NOMO-1 treated with DMSO at 0.1 percent for 48 hours (cell line): ENCODE measurements at regions not wholly inside any gene's neighbourhood (a gene's known extent, or its start where the extent isn't known, plus 50 kb on each side); places are given as distances from the start of the nearest gene placed in this dataset.
"Not testable (repeated sequence)": the region's sequence is repeated elsewhere in the genome, so short reads cannot be mapped to it uniquely, and the experiment has no call there.

Experiments
- DNase-seq: peaks from one replicate; lab custom pipeline; 2025; ENCODE audit not compliant: unreplicated experiment; lab: John Stamatoyannopoulos, UW

DNA sequence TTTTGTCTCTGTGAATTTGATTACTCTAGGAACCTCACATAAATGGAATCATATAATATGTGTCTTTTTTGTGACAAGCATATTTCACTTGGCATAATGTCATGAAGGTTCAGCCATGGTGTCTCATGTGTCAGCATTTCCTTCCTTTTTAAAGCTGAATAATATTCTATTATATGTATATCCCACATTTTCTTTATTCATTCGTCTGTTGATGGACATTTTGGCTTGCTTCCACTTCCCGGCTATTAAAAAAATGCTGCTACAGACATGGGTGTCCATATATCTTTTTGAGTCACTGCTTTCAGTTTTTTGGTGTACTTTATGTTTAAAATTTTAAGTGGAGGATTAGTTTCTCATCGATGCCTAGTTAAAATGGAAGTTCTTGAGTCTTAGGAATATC lies 59.8 kb upstream of the C5orf63 start:
- DNase-seq = no peak

DNA sequence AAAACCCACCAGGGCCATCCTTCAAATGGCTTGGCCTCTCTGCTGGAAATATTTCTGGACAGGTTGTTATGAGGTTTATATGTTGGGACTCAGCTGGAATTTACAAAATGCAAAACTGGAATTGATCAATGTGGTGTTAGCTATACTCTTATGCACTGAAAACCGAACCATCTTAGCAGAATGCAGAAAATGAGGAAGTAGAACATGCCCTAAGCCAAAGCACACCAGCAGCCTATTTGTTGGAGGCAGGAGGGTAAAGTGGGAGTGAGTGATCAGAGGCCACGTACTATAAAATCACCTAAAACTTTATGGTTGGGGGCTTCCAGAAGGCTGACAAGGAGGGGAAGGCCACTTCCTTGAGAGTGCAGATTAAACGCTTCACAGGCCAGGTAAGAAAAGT lies 63.6 kb upstream of the C5orf63 start:
- peak; percentile 6 for DNase-seq

DNA sequence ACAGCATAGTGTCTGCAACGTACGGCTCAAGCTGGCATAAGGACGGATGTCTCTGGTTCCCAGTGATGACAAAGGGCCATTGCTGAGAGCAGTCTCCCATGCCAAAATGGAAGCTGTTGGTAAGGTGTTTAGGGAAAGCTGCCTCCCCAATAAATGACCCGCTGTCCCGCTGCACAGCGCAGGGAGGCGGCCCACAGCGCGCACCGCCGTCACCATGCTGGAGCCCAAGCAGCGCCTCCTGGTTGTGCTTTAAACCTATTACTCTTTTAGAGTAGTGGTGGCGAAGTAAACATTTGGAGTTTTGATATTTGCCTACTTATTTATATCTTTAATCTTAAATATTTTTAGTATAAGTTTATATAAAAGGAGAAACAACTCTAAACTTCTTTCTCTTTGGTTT lies 70.4 kb upstream of the C5orf63 start:
- no peak for DNase-seq

DNA sequence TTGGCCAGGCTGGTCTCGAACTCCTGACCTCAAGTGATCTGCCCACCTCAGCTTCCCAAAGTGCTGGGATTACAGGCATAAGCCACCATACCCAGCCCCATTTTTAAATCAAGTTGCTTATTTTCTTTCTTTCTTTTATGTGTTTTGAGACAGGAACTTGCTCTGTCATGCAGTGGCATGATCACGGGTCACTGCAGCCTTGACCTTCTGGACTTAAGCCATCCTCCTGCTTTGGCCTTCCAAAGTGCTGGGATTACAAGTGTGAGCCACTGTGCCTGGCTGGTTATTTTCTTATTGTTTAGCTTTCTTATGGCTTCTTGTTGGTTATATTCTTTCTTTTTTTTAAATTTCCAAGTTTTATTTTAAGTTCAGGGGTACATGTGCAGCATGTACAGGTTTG lies 79.7 kb upstream of the C5orf63 start:
- DNase-seq = no peak

DNA sequence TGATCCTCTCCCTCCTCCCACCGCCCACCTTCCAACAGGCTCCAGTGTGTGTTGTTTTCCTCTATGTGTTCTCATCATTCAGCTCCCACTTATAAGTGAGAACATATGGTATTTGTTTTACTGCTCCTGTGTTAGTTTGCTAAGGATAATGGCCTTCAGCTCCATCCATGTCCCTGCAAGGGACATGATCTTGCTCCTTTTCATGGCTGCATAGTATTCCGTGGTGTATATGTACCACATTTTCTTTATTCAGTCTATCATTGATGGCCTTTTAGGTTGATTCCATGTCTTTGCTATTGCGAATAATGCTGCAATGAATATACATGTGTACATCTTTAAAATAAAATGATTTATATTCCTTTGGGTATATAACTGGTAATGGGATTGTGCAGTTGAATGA lies 80.2 kb upstream of the C5orf63 start:
- no peak for DNase-seq

DNA sequence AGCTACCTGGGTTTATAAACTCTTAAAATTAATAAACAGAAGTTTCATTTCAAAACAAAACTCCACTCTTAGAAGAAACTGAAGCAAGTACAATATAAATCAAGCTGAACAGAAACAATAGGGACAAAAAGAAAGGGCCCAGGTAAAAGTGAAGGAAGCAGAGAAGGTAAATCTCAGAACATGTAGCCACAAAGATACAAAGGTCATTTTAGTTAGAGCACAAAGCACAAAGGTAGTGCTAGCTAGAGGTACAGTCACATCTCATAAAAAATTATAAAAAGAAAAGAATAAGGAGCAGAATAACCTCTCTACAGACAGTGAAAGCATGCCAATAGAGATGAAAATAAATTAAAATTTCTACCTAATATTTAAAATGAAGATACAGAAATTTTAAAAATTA lies 90.4 kb upstream of the C5orf63 start:
- no peak for DNase-seq

DNA sequence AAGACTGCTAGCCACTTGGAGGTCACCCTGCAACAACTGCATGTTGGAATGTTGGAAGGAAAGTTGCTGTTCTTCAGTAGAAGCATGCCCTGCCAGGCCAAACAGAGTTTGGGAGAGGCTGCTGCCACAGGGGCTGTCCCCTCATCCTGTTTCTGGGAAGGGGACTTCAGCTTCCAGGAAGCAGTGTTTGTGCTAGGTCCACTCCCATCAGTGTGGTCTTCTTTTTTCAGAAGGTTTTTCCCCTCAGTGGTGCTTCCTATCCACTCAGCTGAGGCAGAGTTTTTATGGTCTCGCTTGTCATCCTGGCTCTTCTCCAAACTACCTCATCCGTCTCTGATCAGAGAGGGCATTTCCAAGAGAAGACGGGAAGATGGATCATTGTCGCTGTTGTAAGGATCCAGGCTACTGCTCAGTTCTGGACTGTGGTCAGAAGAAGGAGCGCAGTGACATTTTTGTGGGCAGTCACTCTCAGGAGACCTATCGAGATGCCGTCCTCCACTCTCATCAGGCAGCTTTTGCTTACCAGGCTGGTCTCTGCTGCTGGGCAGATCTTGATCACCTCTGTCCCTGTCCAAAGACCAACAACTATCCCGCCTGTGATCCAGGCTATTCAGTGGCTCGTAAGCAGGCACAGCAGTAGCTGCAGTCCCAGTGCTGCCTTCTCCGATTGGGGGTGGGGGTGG lies 97.8 kb upstream of the C5orf63 start:
- DNase-seq = no peak

DNA sequence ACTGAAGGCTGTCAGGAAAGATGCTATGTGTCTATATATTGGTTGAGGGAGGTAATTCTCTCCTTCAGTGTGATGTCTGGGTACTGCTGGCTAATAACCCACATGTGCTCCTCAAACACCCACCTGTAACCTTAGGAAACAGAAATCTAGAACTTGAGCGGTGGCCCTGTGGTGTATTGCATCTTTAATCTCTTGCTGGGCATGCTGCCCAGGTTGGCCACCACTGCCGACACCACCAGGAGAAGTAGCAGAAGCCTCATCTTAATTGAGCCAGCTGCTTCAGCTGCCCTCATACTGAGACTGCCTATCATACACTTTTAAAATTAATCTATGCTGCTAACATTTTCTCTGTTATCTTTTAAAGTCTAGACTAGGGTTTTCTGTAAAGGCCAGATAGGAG lies 103.5 kb upstream of the C5orf63 start:
- DNase-seq = no peak

DNA sequence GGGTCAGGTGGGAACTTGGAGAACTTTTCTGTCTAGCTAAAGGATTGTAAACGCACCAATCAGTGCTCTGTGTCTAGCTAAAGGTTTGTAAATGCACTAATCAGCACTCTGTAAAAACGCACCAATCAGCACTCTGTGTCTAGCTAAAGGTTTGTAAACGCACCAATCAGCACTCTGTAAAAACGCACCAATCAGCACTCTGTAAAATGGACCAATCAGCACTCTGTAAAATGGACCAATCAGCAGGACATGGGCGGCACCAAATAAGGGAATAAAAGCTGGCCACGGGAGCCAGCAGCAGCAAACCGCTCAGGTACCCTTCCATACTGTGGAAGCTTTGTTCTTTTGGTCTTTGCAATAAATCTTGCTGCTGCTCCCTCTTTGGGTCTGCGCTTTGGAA lies 108.0 kb upstream of the MEGF10 start:
- DNase-seq = not testable (repeated sequence)

DNA sequence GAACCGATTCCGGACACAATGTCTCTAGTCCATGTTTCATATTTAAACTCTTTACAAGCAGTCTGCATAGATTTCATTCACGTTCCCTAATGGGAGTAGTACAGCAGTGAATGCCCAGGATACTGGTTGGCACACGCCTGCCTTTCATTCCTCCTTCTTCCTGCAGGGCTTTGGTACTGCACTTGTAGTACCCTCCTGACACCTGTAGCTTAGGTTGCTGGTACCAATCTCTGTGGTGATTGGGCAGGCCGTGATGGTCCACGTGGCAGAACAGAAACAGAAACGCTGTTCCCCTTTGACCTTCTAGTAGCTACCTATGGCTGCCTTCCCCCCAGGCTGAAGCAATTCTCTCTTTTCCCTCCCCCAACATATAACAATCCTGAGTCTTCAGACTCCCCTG lies 107.3 kb upstream of the MEGF10 start:
- no peak for DNase-seq

DNA sequence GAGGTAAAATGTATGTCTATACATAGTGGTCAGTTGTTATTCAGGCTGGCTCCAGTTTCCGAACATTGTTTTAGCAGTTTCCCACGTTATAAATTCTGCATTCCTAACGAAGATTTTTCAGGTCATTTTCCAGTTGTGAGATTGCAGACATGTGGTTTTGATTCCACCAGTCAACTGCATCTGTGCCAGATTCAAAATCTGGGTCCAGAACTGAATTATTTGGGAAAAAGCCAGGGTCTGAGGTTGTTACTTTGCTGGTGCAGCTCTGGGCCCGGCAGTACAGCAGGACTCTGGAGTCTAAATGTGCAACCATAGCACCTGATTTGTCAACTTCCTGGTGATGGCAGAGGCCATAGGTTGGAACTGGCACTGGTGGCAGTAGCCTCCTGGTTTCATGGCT lies 105.7 kb upstream of the MEGF10 start:
- no peak for DNase-seq

DNA sequence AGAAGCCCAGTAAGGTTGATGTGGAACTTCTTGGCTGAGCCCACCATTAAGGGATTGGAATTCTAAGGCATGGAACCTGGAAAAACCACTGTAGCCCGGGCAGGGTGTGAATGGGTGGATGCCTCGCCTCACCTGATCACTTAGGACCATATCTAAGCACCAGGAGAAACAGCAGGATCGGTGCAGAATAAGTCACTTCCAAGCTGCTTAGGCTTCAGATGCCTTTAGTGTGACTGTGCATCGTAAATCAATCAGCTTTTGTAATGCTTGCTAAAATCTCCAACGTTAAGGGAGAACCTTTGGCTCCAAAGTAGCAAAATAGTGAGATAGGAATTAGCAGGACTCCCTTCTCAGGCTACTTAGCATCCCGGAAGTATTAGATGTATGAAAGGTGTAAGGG lies 103.9 kb upstream of the MEGF10 start:
- no peak for DNase-seq

DNA sequence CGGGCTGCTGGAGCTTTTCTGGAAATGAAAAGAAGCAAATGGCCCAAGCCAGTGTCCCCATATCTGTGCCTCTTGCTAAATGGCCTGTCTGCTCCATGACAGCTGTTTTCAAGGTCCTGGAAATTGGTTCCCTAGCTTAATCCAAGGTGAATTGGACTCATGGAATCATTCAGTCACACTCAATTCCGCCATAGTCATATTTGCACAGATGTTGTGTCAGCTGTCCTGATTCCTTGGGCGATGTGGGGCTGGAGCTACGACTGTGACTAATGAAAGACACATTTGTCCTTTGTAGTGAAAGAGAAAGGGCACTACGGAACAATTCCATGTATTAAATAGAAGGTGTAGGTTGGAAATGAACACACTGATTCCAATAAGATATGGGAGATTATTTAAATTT lies 102.9 kb upstream of the MEGF10 start:
- no peak for DNase-seq

DNA sequence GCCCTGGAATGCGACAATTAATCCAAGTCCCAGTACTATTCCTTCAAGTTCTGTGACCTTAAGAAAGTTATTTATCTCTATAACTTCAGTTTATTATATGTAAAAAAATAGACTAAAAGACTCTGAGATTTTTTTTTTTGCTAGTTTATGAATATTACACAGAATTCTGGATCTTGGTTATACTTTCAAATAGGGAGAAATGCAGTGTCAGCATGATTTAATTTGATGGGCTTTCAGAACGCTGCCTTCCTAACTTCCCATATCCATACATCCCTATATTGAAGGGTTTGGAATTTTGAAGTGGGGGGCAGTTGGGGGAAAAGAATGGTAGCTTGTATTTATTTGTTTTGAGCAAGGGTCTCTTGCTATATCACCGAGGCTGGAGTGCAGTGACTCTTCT lies 98.4 kb upstream of the MEGF10 start:
- no peak for DNase-seq

DNA sequence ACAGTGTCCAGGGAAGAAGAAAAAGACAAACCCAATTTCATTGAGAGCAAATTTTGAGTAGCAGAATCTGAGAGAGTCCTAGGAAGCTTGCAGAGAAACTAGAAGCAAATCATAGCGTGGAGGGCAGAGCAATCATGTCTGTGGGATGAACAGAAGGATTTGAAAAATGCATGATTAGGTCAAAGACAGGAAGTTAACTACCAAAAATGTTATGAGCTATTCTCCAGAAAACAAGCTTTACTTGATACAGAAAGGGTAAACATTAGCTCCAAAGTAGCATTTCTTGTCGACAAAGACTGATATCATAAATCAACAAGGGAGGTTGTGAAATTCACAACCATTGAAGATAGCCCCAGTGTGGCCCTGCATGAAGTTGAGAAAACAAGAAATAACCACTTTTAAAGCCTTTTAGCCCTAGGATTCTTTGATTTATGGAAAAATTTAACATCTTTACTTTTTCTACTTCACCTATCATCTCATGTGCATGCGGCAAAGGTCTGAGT lies 97.7 kb upstream of the MEGF10 start:
- DNase-seq = no peak

DNA sequence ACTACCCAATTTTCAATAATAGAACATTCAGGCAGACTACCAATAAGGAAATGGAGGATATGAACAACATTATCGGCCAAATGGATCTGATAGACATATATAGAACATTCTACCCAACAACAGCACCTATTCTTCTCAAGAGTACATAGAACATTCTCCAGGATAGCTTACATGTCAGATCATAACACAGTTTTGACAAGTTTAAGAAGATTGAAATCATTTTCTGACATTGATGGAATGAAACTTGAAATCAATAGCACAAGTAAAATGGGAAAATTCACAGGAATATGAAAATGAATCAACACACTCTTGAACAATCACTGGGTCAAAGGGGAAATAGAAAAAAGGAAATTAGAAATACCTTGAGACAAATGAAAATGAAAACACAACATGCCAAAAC lies 94.6 kb upstream of the MEGF10 start:
- no peak for DNase-seq

DNA sequence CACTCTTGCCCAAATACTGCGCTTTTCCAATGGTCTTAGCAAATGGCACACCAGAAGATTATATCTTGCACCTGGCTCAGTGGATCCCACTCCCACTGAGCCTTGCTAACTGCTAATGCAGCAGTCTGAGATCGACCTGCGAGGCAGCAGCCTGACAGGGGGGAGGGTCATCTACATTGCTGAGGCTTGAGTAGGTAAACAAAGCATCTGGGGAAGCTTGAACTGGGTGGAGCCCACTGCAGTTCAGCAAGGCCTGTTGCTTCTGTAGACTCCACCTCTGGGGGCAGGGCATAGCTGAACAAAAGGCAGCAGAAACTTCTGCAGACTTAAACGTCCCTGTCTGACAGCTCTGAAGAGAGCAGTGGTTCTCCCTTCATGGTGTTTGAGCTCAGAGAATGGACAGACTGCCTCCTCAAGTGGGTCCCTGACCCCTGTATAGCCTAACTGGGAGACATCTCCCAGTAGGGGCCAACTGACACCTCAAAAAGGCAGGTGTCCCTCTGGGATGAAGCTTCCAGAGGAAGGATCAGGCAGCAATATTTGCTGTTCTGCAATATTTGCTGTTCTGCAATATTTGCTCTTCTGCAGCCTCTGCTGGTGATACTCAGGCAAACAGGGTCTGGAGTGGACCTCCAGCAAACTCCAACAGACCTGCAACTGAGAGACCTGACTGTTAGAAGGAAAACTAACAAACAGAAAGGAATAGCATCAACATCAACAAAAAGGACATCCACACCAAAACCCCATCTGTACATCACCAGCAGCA lies 93.0 kb upstream of the MEGF10 start:
- DNase-seq = not testable (repeated sequence)

DNA sequence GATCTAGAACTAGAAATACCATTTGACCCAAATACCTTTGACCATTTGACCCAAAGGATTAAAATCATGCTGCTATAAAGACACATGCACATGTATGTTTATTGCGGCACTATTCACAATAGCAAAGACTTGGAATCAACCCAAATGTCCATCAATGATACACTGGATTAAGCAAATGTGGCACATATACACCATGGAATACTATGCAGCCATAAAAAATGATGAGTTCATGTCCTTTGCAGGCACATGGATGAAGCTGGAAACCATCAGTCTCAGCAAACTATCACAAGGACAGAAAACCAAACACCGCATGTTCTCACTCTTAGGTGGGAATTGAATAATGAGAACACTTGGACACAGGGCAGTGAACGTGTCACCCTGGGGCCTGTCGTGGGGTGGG lies 87.9 kb upstream of the MEGF10 start:
- DNase-seq = not testable (repeated sequence)

DNA sequence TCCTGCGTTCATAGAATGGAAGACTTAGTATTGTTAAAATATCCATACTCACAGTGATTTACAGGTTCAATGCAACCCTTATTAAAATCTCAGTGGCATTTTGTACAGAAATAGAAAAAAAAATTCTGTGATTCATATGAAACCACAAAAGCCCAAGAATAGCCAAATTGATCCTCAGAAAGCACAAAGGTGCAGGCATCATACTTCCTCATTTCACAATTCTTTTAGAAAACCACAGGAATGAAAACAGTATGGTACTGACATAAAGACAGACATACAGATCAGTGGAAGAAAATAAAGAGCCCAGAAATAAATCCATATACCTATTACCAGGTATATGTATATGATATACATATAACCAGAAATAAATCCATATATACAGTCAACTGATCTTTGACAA lies 86.8 kb upstream of the MEGF10 start:
- peak; percentile 80 for DNase-seq

DNA sequence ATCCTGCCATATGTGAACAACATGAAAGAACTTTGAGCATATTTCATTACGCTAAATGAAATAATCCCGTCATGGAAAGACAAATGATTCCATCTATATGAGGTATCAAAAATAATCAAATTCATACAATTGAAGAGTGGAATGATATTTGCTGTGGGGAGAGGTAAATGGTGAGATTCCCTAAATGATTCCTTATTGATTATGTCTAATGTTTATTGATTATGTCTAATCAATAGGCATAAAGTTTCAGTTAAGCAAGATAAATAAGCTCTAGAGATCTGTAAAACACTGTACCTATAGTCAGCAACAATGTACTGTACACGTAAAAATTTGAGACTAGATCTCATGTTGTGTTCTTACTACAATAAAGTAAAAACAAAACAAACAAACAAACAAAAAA lies 85.4 kb upstream of the MEGF10 start:
- no peak for DNase-seq

DNA sequence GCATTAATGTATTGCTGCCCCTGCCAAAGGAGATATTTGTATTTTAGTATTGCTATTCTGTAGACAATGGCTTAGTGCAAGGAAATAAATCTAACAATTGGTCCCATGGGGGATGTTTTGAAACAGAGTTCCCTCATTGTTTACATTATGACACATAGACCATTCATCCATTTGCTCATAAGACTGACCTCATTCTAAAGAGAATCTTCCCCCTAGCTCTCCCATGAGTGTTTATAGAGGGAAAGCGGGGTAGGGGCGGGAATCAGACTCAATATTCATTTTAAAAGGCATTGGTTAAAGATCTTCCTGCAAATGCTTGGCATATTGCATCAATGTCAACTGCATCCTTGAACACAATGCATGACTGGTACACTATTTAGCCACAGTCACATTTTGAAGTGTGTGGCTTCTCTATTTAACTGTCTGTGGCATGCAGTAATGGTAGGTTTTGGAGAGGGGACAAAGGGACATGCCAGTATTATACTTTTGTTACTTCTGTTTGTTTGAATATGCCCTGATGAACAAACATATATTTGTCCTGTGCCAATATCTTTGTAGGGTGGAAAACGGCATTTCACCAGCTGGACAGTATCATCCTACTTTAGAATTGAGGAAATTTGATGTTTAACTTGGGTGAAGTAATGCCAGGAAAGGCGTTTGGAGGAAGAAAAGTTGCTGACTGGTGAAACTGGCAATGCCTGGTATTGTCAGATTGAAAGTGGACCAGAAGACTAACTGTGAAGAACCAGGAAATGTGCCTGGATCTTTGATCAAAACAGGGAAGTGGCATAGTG lies 84.1 kb upstream of the MEGF10 start:
- no peak for DNase-seq

DNA sequence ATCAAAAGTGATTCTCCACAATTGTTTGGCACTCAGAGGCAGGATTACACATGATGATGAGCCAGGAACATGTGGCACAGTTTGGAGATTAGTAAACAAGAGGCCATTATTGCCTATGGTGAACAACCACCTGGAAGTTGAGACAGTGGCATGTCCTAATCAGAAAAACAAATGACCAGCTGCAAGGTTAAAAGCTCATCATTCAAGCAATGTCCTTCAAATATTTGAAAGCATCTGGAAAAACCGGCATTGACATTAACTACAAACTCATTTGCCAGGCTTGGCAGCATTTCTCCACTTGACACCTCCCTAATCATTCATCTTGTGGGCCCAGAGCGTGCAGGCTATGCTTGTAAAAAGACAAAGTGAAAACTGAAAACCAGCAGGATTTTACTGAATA lies 80.6 kb upstream of the MEGF10 start:
- DNase-seq = no peak
